Activated B cell treated with CpG ODN at 0.5 μM for 24 hours (primary cell): ENCODE measurements at regions not wholly inside any gene's neighbourhood (a gene's known extent, or its start where the extent isn't known, plus 50 kb on each side); places are given as distances from the start of the nearest gene placed in this dataset.

Experiments
- ATAC-seq: fragments of 200-7000 bp; cut with Tn5 transposase; one replicate; pipeline ENCODE4 v1.10.0; 2021; ENCODE audit warnings: low read depth, mild to moderate bottlenecking, moderate library complexity
- CTCF ChIA-PET: fragments of 350-600 bp; sonication (Branson Sonifier 250); formaldehyde crosslinking; loops from one replicate; lab custom pipeline; 2021; ENCODE audit warnings: antibody characterized with exemption; lab: Charles Lee
- POLR2A ChIA-PET: fragments of 350-600 bp; sonication (Branson Sonifier 250); formaldehyde crosslinking; loops from one replicate; lab custom pipeline; 2021; ENCODE audit warnings: antibody characterized with exemption; lab: Charles Lee
- DNase-seq: peaks from one replicate; pipeline ENCODE4 v3.0.0; 2022
- H3K27ac Mint-ChIP-seq: one replicate; pipeline ENCODE4 v1.8.0; 2020; ENCODE audit warnings: mixed read lengths
- H3K27me3 Mint-ChIP-seq: one replicate; pipeline ENCODE4 v1.8.0; 2021; ENCODE audit warnings: mixed read lengths
- H3K36me3 Mint-ChIP-seq: one replicate; pipeline ENCODE4 v1.8.0; 2021; ENCODE audit warnings: low read depth, mixed read lengths
- H3K4me1 Mint-ChIP-seq: one replicate; pipeline ENCODE4 v1.8.0; 2021; ENCODE audit warnings: mixed read lengths
- H3K4me3 Mint-ChIP-seq: one replicate; pipeline ENCODE4 v1.8.0; 2020; ENCODE audit warnings: mild to moderate bottlenecking, mixed read lengths
- H3K9me3 Mint-ChIP-seq: one replicate; pipeline ENCODE4 v1.8.0; 2020; ENCODE audit warnings: mixed read lengths
- CTCF ChIP-seq: fragments of 200-600 bp; IDR thresholded peaks from one replicate; pipeline ENCODE4 v1.8.0; 2022; ENCODE audit warnings: antibody characterized with exemption, mild to moderate bottlenecking
- intact Hi-C: fragments of 100-400 bp; cut with micrococcal nuclease; formaldehyde crosslinking; loops from one replicate; pipeline ENCODE4 v1.15.1; 2024

GRCh38 chr17:55639096-55639495, 83.6 kb downstream of the TMEM100 start:
- intact Hi-C loops, result no loop called here
- POLR2A ChIA-PET, result no interaction called here
- Mint-ChIP-seq H3K4me3 (no peak overlapping the region), H3K4me1 (peaks cover 3% of the 10 kb centered on the region), H3K36me3 (no peaks in the 10 kb centered on the region), H3K27me3 (no peaks in the 10 kb centered on the region), H3K9me3 (no peaks in the 10 kb centered on the region), H3K27ac (no peak overlapping the region)
- ATAC-seq (no peak), DNase-seq (no peak)
- no peak for TF ChIP-seq CTCF
- CTCF ChIA-PET, result interaction anchor here (1.0 kb wide), 1 partner anchor 79 kb away, joined by 3 read pairs; no protein-coding TSS in a partner anchor

- intact Hi-C loops, result no loop called here
- ATAC-seq, result no peak
- Mint-ChIP-seq H3K4me3 (no peak overlapping the region), H3K4me1 (peaks cover 3% of the 10 kb centered on the region), H3K27ac (no peak overlapping the region), H3K27me3 (no peaks in the 10 kb centered on the region), H3K9me3 (no peaks in the 10 kb centered on the region), H3K36me3 (no peaks in the 10 kb centered on the region)
- no peak for DNase-seq
- no peak for TF ChIP-seq CTCF
- ChIA-PET CTCF (interaction anchor here (1.1 kb wide), 1 partner anchor 33 kb away, joined by 3 read pairs; no protein-coding TSS in a partner anchor), POLR2A (no interaction called here)
Observed at GRCh38 chr17:55635253-55635914, 87.3 kb downstream of the TMEM100 start.

GRCh38 chr17:55634702-55635101, 88.0 kb downstream of the TMEM100 start:
- POLR2A ChIA-PET, result no interaction called here
- H3K4me3 Mint-ChIP-seq, result no peak overlapping the region
- DNase-seq, result no peak
- CTCF ChIA-PET, result interaction anchor here (1.1 kb wide), 1 partner anchor 33 kb away, joined by 3 read pairs; no protein-coding TSS in a partner anchor
- H3K36me3 Mint-ChIP-seq, result no peaks in the 10 kb centered on the region
- no peaks in the 10 kb centered on the region for H3K4me1 Mint-ChIP-seq
- no peak for ATAC-seq
- no peak for TF ChIP-seq CTCF
- H3K27ac Mint-ChIP-seq, result no peak overlapping the region
- intact Hi-C loops, result no loop called here
- no peaks in the 10 kb centered on the region for H3K9me3 Mint-ChIP-seq
- no peaks in the 10 kb centered on the region for H3K27me3 Mint-ChIP-seq

- no peak for DNase-seq
- CTCF ChIA-PET, result interaction anchor here (1.0 kb wide), 1 partner anchor 9 kb away, joined by 3 read pairs; no protein-coding TSS in a partner anchor
- H3K4me1 Mint-ChIP-seq, result no peaks in the 10 kb centered on the region
- no peak for TF ChIP-seq CTCF
- POLR2A ChIA-PET, result no interaction called here
- intact Hi-C loops, result no loop called here
- ATAC-seq, result no peak
- peaks cover 2% of the 10 kb centered on the region for H3K27me3 Mint-ChIP-seq
- no peak overlapping the region for H3K27ac Mint-ChIP-seq
- no peaks in the 10 kb centered on the region for H3K36me3 Mint-ChIP-seq
- no peak overlapping the region for H3K4me3 Mint-ChIP-seq
- H3K9me3 Mint-ChIP-seq, result peaks cover 2% of the 10 kb centered on the region
Observed at GRCh38 chr17:55632893-55633292, 89.8 kb downstream of the TMEM100 start.

- no peak overlapping the region for H3K4me3 Mint-ChIP-seq
- DNase-seq, result no peak
- no peak for ATAC-seq
- intact Hi-C loops, result no loop called here
- no peaks in the 10 kb centered on the region for H3K4me1 Mint-ChIP-seq
- peaks cover 2% of the 10 kb centered on the region for H3K9me3 Mint-ChIP-seq
- H3K27me3 Mint-ChIP-seq, result peaks cover 2% of the 10 kb centered on the region
- ChIA-PET CTCF (interaction anchor here (1.0 kb wide), 1 partner anchor 10 kb away, joined by 3 read pairs; no protein-coding TSS in a partner anchor), POLR2A (no interaction called here)
- no peak overlapping the region for H3K27ac Mint-ChIP-seq
- no peak for TF ChIP-seq CTCF
- no peaks in the 10 kb centered on the region for H3K36me3 Mint-ChIP-seq
Observed at GRCh38 chr17:55632236-55632635, 90.4 kb downstream of the TMEM100 start.
